KMS-11 (cell line): ENCODE measurements at regions not wholly inside any gene's neighbourhood (a gene's known extent, or its start where the extent isn't known, plus 50 kb on each side); places are given as distances from the start of the nearest gene placed in this dataset.

Source experiments
- H2AFZ ChIP-seq: fragments of 200-600 bp; sonication (generic); 2 replicates; pipeline ENCODE4 v1.6.1; 2016; ENCODE audit warnings: antibody characterized with exemption, mixed run types, low read depth
- H3K27ac ChIP-seq: fragments of 200-600 bp; sonication (generic); 2 replicates; pipeline ENCODE4 v1.6.1; 2016; ENCODE audit warnings: mild to moderate bottlenecking, mixed run types
- H3K27me3 ChIP-seq: fragments of 200-600 bp; sonication (generic); 2 replicates; pipeline ENCODE4 v1.6.1; 2017; ENCODE audit warnings: mild to moderate bottlenecking, low read depth, mixed run types, moderate library complexity; ENCODE audit not compliant: insufficient read depth
- H3K36me3 ChIP-seq: fragments of 200-600 bp; sonication (generic); 2 replicates; pipeline ENCODE4 v1.6.1; 2017; ENCODE audit warnings: mild to moderate bottlenecking, mixed run types; ENCODE audit not compliant: insufficient read depth
- H3K4me1 ChIP-seq: fragments of 200-600 bp; sonication (generic); 2 replicates; pipeline ENCODE4 v1.6.1; 2016; ENCODE audit warnings: mild to moderate bottlenecking, low read depth, mixed run types; ENCODE audit not compliant: poor library complexity, severe bottlenecking
- H3K4me2 ChIP-seq: fragments of 200-600 bp; sonication (generic); 2 replicates; pipeline ENCODE4 v1.7.0; 2016; ENCODE audit warnings: mild to moderate bottlenecking, mixed run types
- H3K4me3 ChIP-seq: fragments of 200-600 bp; sonication (generic); IDR thresholded peaks from 2 replicates; pipeline ENCODE4 v1.6.1; 2017; ENCODE audit warnings: low read depth, low read length, mixed read lengths; ENCODE audit not compliant: insufficient read depth
- H3K79me2 ChIP-seq: fragments of 200-600 bp; sonication (generic); 2 replicates; pipeline ENCODE4 v1.6.1; 2016; ENCODE audit warnings: low read depth, mixed run types; ENCODE audit not compliant: insufficient read depth
- H3K9ac ChIP-seq: fragments of 200-600 bp; sonication (generic); 2 replicates; pipeline ENCODE4 v1.6.1; 2016; ENCODE audit warnings: mild to moderate bottlenecking, mixed run types
- H4K20me1 ChIP-seq: fragments of 200-600 bp; sonication (generic); 2 replicates; pipeline ENCODE4 v1.6.1; 2016; ENCODE audit warnings: mild to moderate bottlenecking, mixed run types; ENCODE audit not compliant: insufficient read depth
- CTCF ChIP-seq: fragments of 200-600 bp; sonication (generic); conservative IDR thresholded peaks from 2 replicates; pipeline ENCODE4 v1.6.1; 2017; ENCODE audit warnings: low read depth, mild to moderate bottlenecking, antibody characterized with exemption, low read length, moderate library complexity, mixed read lengths

GRCh38 chr7:142690554-142691182, 58.6 kb upstream of the PRSS1 start:
- no peak overlapping the region for H2AFZ ChIP-seq
- H3K4me2 ChIP-seq: no peak overlapping the region
- no peak for TF ChIP-seq CTCF
- no peaks in the 10 kb centered on the region for H3K4me1 ChIP-seq
- H3K36me3 ChIP-seq: no peaks in the 10 kb centered on the region
- no peaks in the 10 kb centered on the region for H3K27me3 ChIP-seq
- H3K4me3 ChIP-seq: no peak overlapping the region
- no peaks in the 10 kb centered on the region for H3K79me2 ChIP-seq
- no peaks in the 10 kb centered on the region for H4K20me1 ChIP-seq
- no peak overlapping the region for H3K9ac ChIP-seq
- H3K27ac ChIP-seq: no peak overlapping the region

- Histone ChIP-seq H3K36me3 (no peaks in the 10 kb centered on the region), H3K9ac (no peak overlapping the region), H3K79me2 (no peaks in the 10 kb centered on the region), H4K20me1 (no peaks in the 10 kb centered on the region), H3K4me3 (no peak overlapping the region), H3K4me2 (no peak overlapping the region), H3K27me3 (no peaks in the 10 kb centered on the region), H3K27ac (no peak overlapping the region), H3K4me1 (no peaks in the 10 kb centered on the region), H2AFZ (no peak overlapping the region)
- TF ChIP-seq CTCF: peak; percentile 35; the same call in 1 of the 2 replicates
Observed at GRCh38 chr7:142689439-142690120, 59.7 kb upstream of the PRSS1 start.

GRCh38 chr7:142685877-142686508, 63.3 kb upstream of the PRSS1 start:
- no peak for TF ChIP-seq CTCF
- H3K27ac ChIP-seq: no peak overlapping the region
- no peak overlapping the region for H2AFZ ChIP-seq
- no peaks in the 10 kb centered on the region for H3K36me3 ChIP-seq
- H3K79me2 ChIP-seq: no peaks in the 10 kb centered on the region
- no peaks in the 10 kb centered on the region for H3K27me3 ChIP-seq
- no peak overlapping the region for H3K9ac ChIP-seq
- no peaks in the 10 kb centered on the region for H4K20me1 ChIP-seq
- no peaks in the 10 kb centered on the region for H3K4me1 ChIP-seq
- no peak overlapping the region for H3K4me3 ChIP-seq
- H3K4me2 ChIP-seq: no peak overlapping the region

GRCh38 chr7:142681314-142682092, 67.8 kb upstream of the PRSS1 start:
- no peaks in the 10 kb centered on the region for H3K36me3 ChIP-seq
- no peak for TF ChIP-seq CTCF
- no peak overlapping the region for H3K9ac ChIP-seq
- no peak overlapping the region for H3K27ac ChIP-seq
- no peaks in the 10 kb centered on the region for H4K20me1 ChIP-seq
- H3K4me3 ChIP-seq: no peak overlapping the region
- H2AFZ ChIP-seq: no peak overlapping the region
- H3K79me2 ChIP-seq: no peaks in the 10 kb centered on the region
- no peaks in the 10 kb centered on the region for H3K4me1 ChIP-seq
- no peaks in the 10 kb centered on the region for H3K27me3 ChIP-seq
- H3K4me2 ChIP-seq: no peak overlapping the region
